HEK293 (cell line): ENCODE measurements at regions not wholly inside any gene's neighbourhood (a gene's known extent, or its start where the extent isn't known, plus 50 kb on each side); places are given as distances from the start of the nearest gene placed in this dataset.

Source experiments
- EGR2 ChIP-seq: fragments of 450-650 bp; formaldehyde crosslinking; IDR thresholded peaks from 2 replicates; pipeline ENCODE4 v1.5.1; 2016; ENCODE audit warnings: low read depth, missing biosample characterization, missing genetic modification characterization
- OSR2 ChIP-seq: fragments of 450-650 bp; formaldehyde crosslinking; IDR thresholded peaks from 2 replicates; pipeline ENCODE4 v1.5.1; 2016; ENCODE audit warnings: missing biosample characterization, missing genetic modification characterization
- PRDM1 ChIP-seq: fragments of 450-650 bp; formaldehyde crosslinking; IDR thresholded peaks from 2 replicates; pipeline ENCODE4; 2016; ENCODE audit warnings: missing biosample characterization, missing genetic modification characterization
- PRDM6 ChIP-seq: fragments of 450-650 bp; formaldehyde crosslinking; IDR thresholded peaks from 2 replicates; pipeline ENCODE4 v1.5.1; 2017; ENCODE audit warnings: missing biosample characterization, missing genetic modification characterization
- SETDB1 ChIP-seq: IDR thresholded peaks from one replicate; pipeline ENCODE4 v1.6.1; 2017; ENCODE audit warnings: mild to moderate bottlenecking, low read length, moderate library complexity, mixed read lengths; ENCODE audit not compliant: insufficient read length
- TRIM28 ChIP-seq: IDR thresholded peaks from 2 replicates; pipeline ENCODE4 v1.6.1; 2011; ENCODE audit warnings: low read length, control low read depth, borderline replicate concordance
- WT1 ChIP-seq: fragments of 450-650 bp; formaldehyde crosslinking; IDR thresholded peaks from 2 replicates; pipeline ENCODE4 v1.5.1; 2016; ENCODE audit warnings: missing biosample characterization, missing genetic modification characterization
- ZBTB26 ChIP-seq: fragments of 450-650 bp; formaldehyde crosslinking; optimal IDR thresholded peaks from 2 replicates; pipeline ENCODE3; 2016; ENCODE audit warnings: missing biosample characterization, mild to moderate bottlenecking, missing genetic modification characterization
- ZBTB49 ChIP-seq: fragments of 450-650 bp; formaldehyde crosslinking; IDR thresholded peaks from 2 replicates; pipeline ENCODE4 v1.5.1; 2016; ENCODE audit warnings: missing biosample characterization, missing genetic modification characterization, low read depth
- ZFHX2 ChIP-seq: fragments of 450-650 bp; formaldehyde crosslinking; conservative IDR thresholded peaks from 2 replicates; pipeline ENCODE4 v1.5.1; 2016; ENCODE audit warnings: missing biosample characterization, missing genetic modification characterization
- ZFP41 ChIP-seq: fragments of 450-650 bp; formaldehyde crosslinking; IDR thresholded peaks from 2 replicates; pipeline ENCODE4 v1.5.1; 2016; ENCODE audit warnings: missing biosample characterization, missing genetic modification characterization, borderline replicate concordance
- ZNF114 ChIP-seq: fragments of 450-650 bp; formaldehyde crosslinking; IDR thresholded peaks from 2 replicates; pipeline ENCODE4 v1.5.0; 2017; ENCODE audit warnings: missing biosample characterization, missing genetic modification characterization
- ZNF2 ChIP-seq: fragments of 450-650 bp; formaldehyde crosslinking; IDR thresholded peaks from 2 replicates; pipeline ENCODE4 v1.5.1; 2016; ENCODE audit warnings: missing biosample characterization, missing genetic modification characterization
- ZNF239 ChIP-seq: fragments of 450-650 bp; formaldehyde crosslinking; IDR thresholded peaks from 2 replicates; pipeline ENCODE4 v1.5.1; 2016; ENCODE audit warnings: missing biosample characterization, missing genetic modification characterization
- ZNF350 ChIP-seq: fragments of 450-650 bp; formaldehyde crosslinking; IDR thresholded peaks from 2 replicates; pipeline ENCODE4 v1.5.0; 2017; ENCODE audit warnings: missing biosample characterization, mild to moderate bottlenecking, missing genetic modification characterization
- ZNF426 ChIP-seq: fragments of 450-650 bp; formaldehyde crosslinking; IDR thresholded peaks from 2 replicates; pipeline ENCODE4 v1.5.1; 2017; ENCODE audit warnings: missing biosample characterization, missing genetic modification characterization, mild to moderate bottlenecking, inconsistent platforms, moderate library complexity
- ZNF433 ChIP-seq: fragments of 450-650 bp; formaldehyde crosslinking; IDR thresholded peaks from 2 replicates; pipeline ENCODE4 v1.5.1; 2016; ENCODE audit warnings: missing biosample characterization, missing genetic modification characterization, low read depth
- ZNF514 ChIP-seq: fragments of 450-650 bp; formaldehyde crosslinking; IDR thresholded peaks from 2 replicates; pipeline ENCODE4 v1.5.1; 2016; ENCODE audit warnings: missing biosample characterization, missing genetic modification characterization
- ZNF530 ChIP-seq: fragments of 450-650 bp; formaldehyde crosslinking; IDR thresholded peaks from 2 replicates; pipeline ENCODE4 v1.5.1; 2016; ENCODE audit warnings: low read depth, missing biosample characterization, missing genetic modification characterization
- ZNF561 ChIP-seq: fragments of 450-650 bp; IDR thresholded peaks from 2 replicates; pipeline ENCODE4 v1.5.1; 2018; ENCODE audit warnings: missing biosample characterization, missing genetic modification characterization, borderline replicate concordance
- ZNF571 ChIP-seq: fragments of 450-650 bp; formaldehyde crosslinking; IDR thresholded peaks from 2 replicates; pipeline ENCODE4 v1.5.0; 2017; ENCODE audit warnings: missing biosample characterization, missing genetic modification characterization
- ZNF610 ChIP-seq: fragments of 450-650 bp; formaldehyde crosslinking; IDR thresholded peaks from 2 replicates; pipeline ENCODE4 v1.5.1; 2016; ENCODE audit warnings: missing biosample characterization, missing genetic modification characterization, borderline replicate concordance
- ZNF629 ChIP-seq: fragments of 450-650 bp; formaldehyde crosslinking; IDR thresholded peaks from 2 replicates; pipeline ENCODE4 v1.5.1; 2017; ENCODE audit warnings: missing biosample characterization, missing genetic modification characterization
- ZNF660 ChIP-seq: fragments of 450-650 bp; IDR thresholded peaks from 2 replicates; pipeline ENCODE4 v1.5.1; 2018; ENCODE audit warnings: missing biosample characterization, mild to moderate bottlenecking, missing genetic modification characterization
- ZNF664 ChIP-seq: fragments of 450-650 bp; formaldehyde crosslinking; IDR thresholded peaks from 2 replicates; pipeline ENCODE4 v1.5.1; 2016; ENCODE audit warnings: missing biosample characterization, missing genetic modification characterization
- ZNF76 ChIP-seq: fragments of 450-650 bp; formaldehyde crosslinking; IDR thresholded peaks from 2 replicates; pipeline ENCODE4; 2016; ENCODE audit warnings: low read depth, missing biosample characterization, missing genetic modification characterization, borderline replicate concordance
- ZNF777 ChIP-seq: fragments of 450-650 bp; formaldehyde crosslinking; IDR thresholded peaks from 2 replicates; pipeline ENCODE4 v1.5.1; 2017; ENCODE audit warnings: missing biosample characterization, missing genetic modification characterization, borderline replicate concordance
- ZXDB ChIP-seq: fragments of 450-650 bp; formaldehyde crosslinking; IDR thresholded peaks from 2 replicates; pipeline ENCODE4 v1.5.1; 2016; ENCODE audit warnings: missing biosample characterization, missing genetic modification characterization
- TF ChIP-seq, protein P1 (sequence below): fragments of 450-650 bp; formaldehyde crosslinking; IDR thresholded peaks from 2 replicates; pipeline ENCODE4 v1.5.1; 2016; ENCODE audit warnings: missing biosample characterization, missing genetic modification characterization
- TF ChIP-seq, protein P2 (sequence below): IDR thresholded peaks from 2 replicates; pipeline ENCODE4 v1.6.1; 2011; ENCODE audit warnings: mild to moderate bottlenecking, low read depth, low read length, borderline replicate concordance
- TF ChIP-seq, protein P3 (sequence below): fragments of 450-650 bp; formaldehyde crosslinking; IDR thresholded peaks from 2 replicates; pipeline ENCODE4 v1.5.1; 2016; ENCODE audit warnings: missing biosample characterization, missing genetic modification characterization

- TF ChIP-seq, protein P1, sequence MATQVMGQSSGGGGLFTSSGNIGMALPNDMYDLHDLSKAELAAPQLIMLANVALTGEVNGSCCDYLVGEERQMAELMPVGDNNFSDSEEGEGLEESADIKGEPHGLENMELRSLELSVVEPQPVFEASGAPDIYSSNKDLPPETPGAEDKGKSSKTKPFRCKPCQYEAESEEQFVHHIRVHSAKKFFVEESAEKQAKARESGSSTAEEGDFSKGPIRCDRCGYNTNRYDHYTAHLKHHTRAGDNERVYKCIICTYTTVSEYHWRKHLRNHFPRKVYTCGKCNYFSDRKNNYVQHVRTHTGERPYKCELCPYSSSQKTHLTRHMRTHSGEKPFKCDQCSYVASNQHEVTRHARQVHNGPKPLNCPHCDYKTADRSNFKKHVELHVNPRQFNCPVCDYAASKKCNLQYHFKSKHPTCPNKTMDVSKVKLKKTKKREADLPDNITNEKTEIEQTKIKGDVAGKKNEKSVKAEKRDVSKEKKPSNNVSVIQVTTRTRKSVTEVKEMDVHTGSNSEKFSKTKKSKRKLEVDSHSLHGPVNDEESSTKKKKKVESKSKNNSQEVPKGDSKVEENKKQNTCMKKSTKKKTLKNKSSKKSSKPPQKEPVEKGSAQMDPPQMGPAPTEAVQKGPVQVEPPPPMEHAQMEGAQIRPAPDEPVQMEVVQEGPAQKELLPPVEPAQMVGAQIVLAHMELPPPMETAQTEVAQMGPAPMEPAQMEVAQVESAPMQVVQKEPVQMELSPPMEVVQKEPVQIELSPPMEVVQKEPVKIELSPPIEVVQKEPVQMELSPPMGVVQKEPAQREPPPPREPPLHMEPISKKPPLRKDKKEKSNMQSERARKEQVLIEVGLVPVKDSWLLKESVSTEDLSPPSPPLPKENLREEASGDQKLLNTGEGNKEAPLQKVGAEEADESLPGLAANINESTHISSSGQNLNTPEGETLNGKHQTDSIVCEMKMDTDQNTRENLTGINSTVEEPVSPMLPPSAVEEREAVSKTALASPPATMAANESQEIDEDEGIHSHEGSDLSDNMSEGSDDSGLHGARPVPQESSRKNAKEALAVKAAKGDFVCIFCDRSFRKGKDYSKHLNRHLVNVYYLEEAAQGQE (tag by site-specific recombination): no peak
- TF ChIP-seq ZNF2: no peak
- peak; percentile 69; the same call in 1 of the 2 replicates for TF ChIP-seq TRIM28
- TF ChIP-seq ZNF660: no peak
- TF ChIP-seq ZNF629 (tag by site-specific recombination): no peak
- no peak for TF ChIP-seq ZNF114
- TF ChIP-seq WT1: peak; percentile 46; the same call in 1 of the 2 replicates
- TF ChIP-seq ZNF76 (tag by site-specific recombination): no peak
- TF ChIP-seq ZNF239 (tag by site-specific recombination): no peak
- TF ChIP-seq ZBTB26 (tag by site-specific recombination): no peak
- no peak for TF ChIP-seq ZNF433
- TF ChIP-seq SETDB1: no peak
- no peak for TF ChIP-seq ZNF561 (tag by site-specific recombination)
- TF ChIP-seq ZNF530 (tag by site-specific recombination): no peak
- TF ChIP-seq PRDM1: no peak
- no peak for TF ChIP-seq ZFP41 (tag by site-specific recombination)
- TF ChIP-seq, protein P2, sequence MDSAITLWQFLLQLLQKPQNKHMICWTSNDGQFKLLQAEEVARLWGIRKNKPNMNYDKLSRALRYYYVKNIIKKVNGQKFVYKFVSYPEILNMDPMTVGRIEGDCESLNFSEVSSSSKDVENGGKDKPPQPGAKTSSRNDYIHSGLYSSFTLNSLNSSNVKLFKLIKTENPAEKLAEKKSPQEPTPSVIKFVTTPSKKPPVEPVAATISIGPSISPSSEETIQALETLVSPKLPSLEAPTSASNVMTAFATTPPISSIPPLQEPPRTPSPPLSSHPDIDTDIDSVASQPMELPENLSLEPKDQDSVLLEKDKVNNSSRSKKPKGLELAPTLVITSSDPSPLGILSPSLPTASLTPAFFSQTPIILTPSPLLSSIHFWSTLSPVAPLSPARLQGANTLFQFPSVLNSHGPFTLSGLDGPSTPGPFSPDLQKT: no peak
- no peak for TF ChIP-seq ZXDB (tag by site-specific recombination)
- TF ChIP-seq ZNF350 (tag by site-specific recombination): no peak
- TF ChIP-seq PRDM6: no peak
- peak; percentile 57 for TF ChIP-seq OSR2
- no peak for TF ChIP-seq ZNF426 (tag by site-specific recombination)
- TF ChIP-seq ZNF664 (tag by site-specific recombination): no peak
- TF ChIP-seq ZNF514: no peak
- no peak for TF ChIP-seq ZNF571 (tag by site-specific recombination)
- peak; percentile 19; the same call in 1 of the 2 replicates for TF ChIP-seq EGR2 (tag by site-specific recombination)
- TF ChIP-seq, protein P3, sequence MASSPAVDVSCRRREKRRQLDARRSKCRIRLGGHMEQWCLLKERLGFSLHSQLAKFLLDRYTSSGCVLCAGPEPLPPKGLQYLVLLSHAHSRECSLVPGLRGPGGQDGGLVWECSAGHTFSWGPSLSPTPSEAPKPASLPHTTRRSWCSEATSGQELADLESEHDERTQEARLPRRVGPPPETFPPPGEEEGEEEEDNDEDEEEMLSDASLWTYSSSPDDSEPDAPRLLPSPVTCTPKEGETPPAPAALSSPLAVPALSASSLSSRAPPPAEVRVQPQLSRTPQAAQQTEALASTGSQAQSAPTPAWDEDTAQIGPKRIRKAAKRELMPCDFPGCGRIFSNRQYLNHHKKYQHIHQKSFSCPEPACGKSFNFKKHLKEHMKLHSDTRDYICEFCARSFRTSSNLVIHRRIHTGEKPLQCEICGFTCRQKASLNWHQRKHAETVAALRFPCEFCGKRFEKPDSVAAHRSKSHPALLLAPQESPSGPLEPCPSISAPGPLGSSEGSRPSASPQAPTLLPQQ (tag by site-specific recombination): no peak
- no peak for TF ChIP-seq ZNF610 (tag by site-specific recombination)
- peak; percentile 71 for TF ChIP-seq ZFHX2 (tag by site-specific recombination)
- TF ChIP-seq ZNF777: no peak
- TF ChIP-seq ZBTB49 (tag by site-specific recombination): no peak
These were observed 405.8 kb upstream of the TLE4 start (continued) for GRCh38 chr9:79166005-79166404.
